Brain microvascular endothelial cell (primary cell): ENCODE measurements at regions not wholly inside any gene's neighbourhood (a gene's known extent, or its start where the extent isn't known, plus 50 kb on each side); places are given as distances from the start of the nearest gene placed in this dataset.
"Not testable (repeated sequence)": the region's sequence is repeated elsewhere in the genome, so short reads cannot be mapped to it uniquely, and the experiment has no call there.

Source experiments
- DNase-seq: peaks from one replicate; pipeline ENCODE4 v3.0.0-alpha.2; 2020
- H3K27ac ChIP-seq: fragments of 250-450 bp; sonication (Bioruptor Pico); 2 replicates; pipeline ENCODE4 v1.5.1; 2020; ENCODE audit warnings: mild to moderate bottlenecking, moderate library complexity
- H3K27me3 ChIP-seq: fragments of 250-450 bp; sonication (Bioruptor Pico); replicated peaks from 2 replicates; pipeline ENCODE4 v1.5.1; 2020; ENCODE audit warnings: mild to moderate bottlenecking
- H3K36me3 ChIP-seq: fragments of 250-450 bp; sonication (Bioruptor Pico); replicated peaks from 2 replicates; pipeline ENCODE4 v1.5.1; 2020; ENCODE audit warnings: mild to moderate bottlenecking
- H3K4me3 ChIP-seq: 2 replicates; pipeline ENCODE4 v1.5.1; 2011; ENCODE audit warnings: low read depth, mild to moderate bottlenecking, control low read depth, low read length, moderate library complexity
- in situ Hi-C: cut with HindIII; loops from 2 replicates; pipeline ENCODE4 v1.10.0; 2017; ENCODE audit warnings: low sequenced_read_pairs, low pct_ligation_motif_present
- TF ChIP-seq, protein P1 (sequence below): IDR thresholded peaks from 2 replicates; pipeline ENCODE4 v1.5.1; 2011; ENCODE audit warnings: low read depth, mild to moderate bottlenecking, moderate library complexity, low read length, control low read depth, inconsistent platforms; ENCODE audit errors: missing control alignments

DNA sequence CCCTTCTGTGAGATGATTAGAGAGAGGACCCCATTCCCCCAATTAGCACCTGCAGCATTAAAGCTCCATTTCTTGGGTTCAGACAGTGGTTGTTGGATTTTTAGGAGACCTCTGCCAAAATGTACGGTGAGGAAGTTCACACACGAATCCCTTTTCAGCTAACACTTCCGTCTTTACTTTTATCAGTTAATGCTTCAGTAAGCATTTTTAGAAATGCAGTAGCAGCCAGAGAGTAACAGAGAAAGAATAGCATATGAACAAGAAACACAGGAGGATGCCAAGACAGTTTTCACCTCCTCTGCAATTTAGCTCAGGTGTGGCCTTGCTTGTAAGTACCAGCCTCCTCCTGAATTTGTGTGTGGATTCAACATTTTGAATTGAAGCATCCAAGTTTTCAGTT lies 312.9 kb downstream of the ISL1 start:
- Histone ChIP-seq H3K4me3 (no peak overlapping the region), H3K27ac (no peak overlapping the region), H3K27me3 (no peaks in the 10 kb centered on the region), H3K36me3 (no peaks in the 10 kb centered on the region)
- in situ Hi-C loops: no loop called here
- no peak for DNase-seq
- TF ChIP-seq, protein P1, sequence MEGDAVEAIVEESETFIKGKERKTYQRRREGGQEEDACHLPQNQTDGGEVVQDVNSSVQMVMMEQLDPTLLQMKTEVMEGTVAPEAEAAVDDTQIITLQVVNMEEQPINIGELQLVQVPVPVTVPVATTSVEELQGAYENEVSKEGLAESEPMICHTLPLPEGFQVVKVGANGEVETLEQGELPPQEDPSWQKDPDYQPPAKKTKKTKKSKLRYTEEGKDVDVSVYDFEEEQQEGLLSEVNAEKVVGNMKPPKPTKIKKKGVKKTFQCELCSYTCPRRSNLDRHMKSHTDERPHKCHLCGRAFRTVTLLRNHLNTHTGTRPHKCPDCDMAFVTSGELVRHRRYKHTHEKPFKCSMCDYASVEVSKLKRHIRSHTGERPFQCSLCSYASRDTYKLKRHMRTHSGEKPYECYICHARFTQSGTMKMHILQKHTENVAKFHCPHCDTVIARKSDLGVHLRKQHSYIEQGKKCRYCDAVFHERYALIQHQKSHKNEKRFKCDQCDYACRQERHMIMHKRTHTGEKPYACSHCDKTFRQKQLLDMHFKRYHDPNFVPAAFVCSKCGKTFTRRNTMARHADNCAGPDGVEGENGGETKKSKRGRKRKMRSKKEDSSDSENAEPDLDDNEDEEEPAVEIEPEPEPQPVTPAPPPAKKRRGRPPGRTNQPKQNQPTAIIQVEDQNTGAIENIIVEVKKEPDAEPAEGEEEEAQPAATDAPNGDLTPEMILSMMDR: no peak

DNA sequence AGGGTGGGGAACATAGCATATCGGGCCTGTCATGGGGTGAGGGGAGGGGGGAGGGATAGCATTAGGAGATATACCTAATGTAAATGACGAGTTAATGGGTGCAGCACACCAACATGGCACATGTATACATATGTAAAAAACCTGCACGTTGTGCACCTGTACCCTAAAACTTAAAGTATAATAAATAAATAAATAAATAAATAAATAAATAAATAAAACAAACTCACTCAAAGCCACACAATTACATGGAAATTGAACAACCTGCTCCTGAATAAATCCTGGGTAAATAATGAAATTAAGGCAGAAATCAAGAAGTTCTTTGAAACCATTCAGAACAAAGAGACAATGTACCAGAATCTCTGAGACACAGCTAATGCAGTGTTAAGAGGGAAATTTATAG lies 318.8 kb downstream of the ISL1 start:
- H3K36me3 ChIP-seq, H3K27ac ChIP-seq, in situ Hi-C loops, H3K27me3 ChIP-seq, H3K4me3 ChIP-seq, DNase-seq: not testable (repeated sequence)

DNA sequence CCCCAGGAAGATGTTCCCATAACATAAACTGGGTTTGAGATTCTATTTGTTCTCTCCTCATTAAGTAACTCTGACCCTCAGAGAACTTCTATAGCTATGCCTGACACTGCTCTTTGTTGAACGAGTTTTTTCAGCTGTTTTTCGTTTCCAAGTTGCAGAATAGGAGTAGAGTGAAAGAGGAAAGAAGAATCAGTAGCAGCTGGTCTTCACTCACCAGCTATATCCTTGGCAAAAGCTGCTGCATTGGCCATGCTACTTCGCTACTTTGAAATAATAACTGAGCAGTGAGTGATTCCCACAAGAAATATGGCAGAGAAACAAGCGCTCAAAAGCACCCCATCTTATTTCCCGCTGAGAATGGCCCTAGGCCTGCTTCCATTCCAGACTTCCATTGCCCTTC lies 329.0 kb downstream of the ISL1 start:
- in situ Hi-C loops: no loop called here
- Histone ChIP-seq H3K27me3 (no peaks in the 10 kb centered on the region), H3K27ac (no peak overlapping the region), H3K36me3 (no peaks in the 10 kb centered on the region), H3K4me3 (no peak overlapping the region)
- no peak for DNase-seq
- TF ChIP-seq, protein P1: no peak

DNA sequence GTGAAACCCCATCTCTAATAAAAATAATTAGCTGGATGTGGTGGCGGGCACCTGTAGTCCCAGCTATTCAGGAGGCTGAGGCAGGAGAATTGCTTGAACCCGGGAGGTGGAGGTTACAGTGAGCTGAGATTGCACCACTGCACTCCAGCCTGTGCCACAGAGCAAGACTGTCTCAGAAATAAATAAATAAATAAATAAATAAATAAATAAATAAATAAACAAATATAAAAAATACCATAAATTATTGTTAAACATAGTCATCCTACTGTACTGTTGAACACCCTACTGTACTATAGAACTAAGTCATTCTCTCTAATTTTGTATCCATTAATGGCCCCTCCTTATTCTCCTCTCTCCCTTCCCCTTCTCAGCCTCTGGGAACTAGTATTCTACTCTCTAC lies 332.2 kb downstream of the ISL1 start:
- H3K27me3 ChIP-seq, in situ Hi-C loops, H3K27ac ChIP-seq, H3K36me3 ChIP-seq, H3K4me3 ChIP-seq, DNase-seq: not testable (repeated sequence)

DNA sequence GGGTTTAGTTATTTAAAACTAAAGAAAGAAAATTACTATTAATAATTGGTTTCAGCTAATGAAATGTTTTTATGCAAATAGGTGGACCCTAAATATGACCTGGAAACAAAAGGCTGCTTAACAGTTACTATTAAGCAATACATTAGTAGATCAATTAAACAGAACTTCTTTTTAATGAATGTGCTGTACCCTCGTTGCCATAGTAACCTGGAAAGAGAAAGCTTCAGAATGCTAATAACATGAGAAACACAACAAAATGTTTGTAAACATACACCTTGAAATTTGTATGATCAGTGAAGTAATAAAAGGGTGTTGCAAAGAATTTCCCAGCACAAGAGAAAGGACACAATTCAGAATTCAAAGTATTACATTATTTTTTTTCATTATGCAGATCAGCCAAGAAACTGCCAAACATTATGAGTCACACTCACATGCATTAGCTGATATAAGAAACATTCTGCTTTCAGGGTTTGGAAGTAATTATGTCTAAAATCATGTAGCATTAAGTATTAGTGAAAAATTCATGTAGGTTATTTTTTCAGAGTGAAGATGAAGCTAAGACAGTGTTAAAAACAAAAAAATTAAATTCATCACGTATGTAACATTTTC lies 348.3 kb downstream of the ISL1 start:
- DNase-seq: no peak
- Histone ChIP-seq H3K4me3 (no peak overlapping the region), H3K27ac (no peak overlapping the region), H3K36me3 (no peaks in the 10 kb centered on the region), H3K27me3 (no peaks in the 10 kb centered on the region)
- TF ChIP-seq, protein P1: no peak
- in situ Hi-C loops: no loop called here

DNA sequence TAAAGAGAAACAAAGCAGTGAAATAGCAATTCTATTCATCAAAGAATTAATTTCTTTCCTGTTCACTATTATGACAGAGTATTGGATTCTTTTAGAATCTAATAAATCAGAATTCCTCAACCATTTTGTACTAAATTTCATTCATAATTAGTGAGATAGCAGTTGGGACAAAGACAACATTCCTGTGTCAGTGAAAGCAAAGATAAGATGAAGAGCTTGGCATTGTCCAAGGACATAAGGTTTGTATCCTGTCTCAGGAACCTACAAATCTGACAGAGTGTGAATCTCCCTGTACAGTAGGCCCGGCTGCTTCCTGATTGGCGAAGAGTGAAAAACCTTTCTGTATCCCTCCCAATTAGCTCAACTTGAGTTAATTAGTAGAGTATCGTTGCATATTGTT lies 349.1 kb downstream of the ISL1 start:
- DNase-seq: no peak
- no peak overlapping the region for H3K4me3 ChIP-seq
- H3K27ac ChIP-seq: no peak overlapping the region
- no peaks in the 10 kb centered on the region for H3K27me3 ChIP-seq
- TF ChIP-seq, protein P1: no peak
- H3K36me3 ChIP-seq: no peaks in the 10 kb centered on the region
- in situ Hi-C loops: no loop called here

DNA sequence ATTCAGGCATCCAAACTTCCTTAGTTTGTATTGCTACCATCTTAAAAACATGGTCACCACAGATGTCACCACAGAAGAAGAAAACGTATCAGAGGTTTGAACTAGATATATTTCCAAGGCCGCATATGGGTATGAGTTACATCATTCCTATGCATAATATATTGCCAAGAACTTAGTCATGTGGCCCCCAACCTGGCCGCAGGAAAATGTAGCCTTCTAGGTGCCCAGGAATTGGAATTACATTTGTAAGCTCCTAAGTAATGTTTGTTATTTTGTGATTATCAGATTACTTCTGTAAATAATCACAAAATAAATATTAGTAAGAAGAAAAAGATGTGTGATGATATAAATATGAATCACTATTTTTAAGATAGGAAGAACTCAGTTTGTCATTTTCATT lies 351.4 kb downstream of the ISL1 start:
- DNase-seq: no peak
- in situ Hi-C loops: no loop called here
- no peak overlapping the region for H3K4me3 ChIP-seq
- no peaks in the 10 kb centered on the region for H3K36me3 ChIP-seq
- no peaks in the 10 kb centered on the region for H3K27me3 ChIP-seq
- no peak overlapping the region for H3K27ac ChIP-seq
- TF ChIP-seq, protein P1: no peak
